D721Med (cell line): ENCODE measurements at regions not wholly inside any gene's neighbourhood (a gene's known extent, or its start where the extent isn't known, plus 50 kb on each side); places are given as distances from the start of the nearest gene placed in this dataset.
"Not testable (repeated sequence)": the region's sequence is repeated elsewhere in the genome, so short reads cannot be mapped to it uniquely, and the experiment has no call there.

ENCODE experiments used
- DNase-seq: peaks from one replicate; pipeline ENCODE4 v3.0.0; 2011; ENCODE audit warnings: low spot score; ENCODE audit not compliant: insufficient read length
- FAIRE-seq: peaks from 2 replicates; lab custom pipeline; 2011; peaks lifted over from hg19 to GRCh38; lab: Jason Lieb, UNC
- TF ChIP-seq, protein P1 (sequence below): IDR thresholded peaks from 2 replicates; pipeline ENCODE4 v1.5.1; 2012; ENCODE audit warnings: mild to moderate bottlenecking, control low read depth; ENCODE audit not compliant: insufficient read depth; ENCODE audit errors: missing control alignments

DNA sequence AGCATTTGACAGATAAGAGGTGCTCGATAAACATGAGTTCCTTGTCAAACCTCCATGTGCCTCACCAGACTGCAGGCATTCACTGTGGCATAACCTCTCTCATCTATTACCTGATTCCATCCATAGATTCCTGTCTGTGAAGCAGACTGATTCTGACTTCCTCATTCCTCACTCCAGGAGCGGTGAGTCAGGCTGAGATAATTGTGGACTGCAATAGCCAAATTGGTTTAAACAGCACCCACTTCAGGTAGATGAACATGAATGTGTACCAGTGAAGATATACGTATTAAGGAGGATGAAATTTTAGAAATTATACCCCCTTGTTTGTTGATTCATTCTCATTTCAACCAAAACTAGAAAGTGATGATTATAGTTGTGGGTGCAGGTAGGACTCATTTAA is 391.2 kb downstream of the HINT1 start:
- DNase-seq = no peak

DNA sequence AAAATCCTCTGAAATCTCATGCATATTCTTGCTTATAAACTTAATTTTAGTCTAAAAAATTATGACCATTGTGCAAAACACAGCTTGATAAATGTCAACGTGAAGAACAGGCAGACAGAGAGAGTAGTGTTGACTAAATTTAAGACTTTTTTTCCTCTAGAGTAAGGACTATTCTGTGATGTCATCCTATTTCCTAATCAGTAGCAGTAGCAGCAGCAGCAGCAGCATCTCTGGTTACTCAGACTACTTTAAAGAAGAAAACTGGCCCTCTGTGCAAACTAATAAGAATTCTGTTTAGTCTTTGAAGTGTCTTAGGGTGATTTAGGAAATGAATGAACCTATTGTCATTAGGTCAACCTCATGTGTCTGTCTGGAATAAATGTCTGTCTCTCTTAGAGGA is 403.0 kb downstream of the HINT1 start:
- DNase-seq (no peak), FAIRE-seq (no peak)
- TF ChIP-seq, protein P1, sequence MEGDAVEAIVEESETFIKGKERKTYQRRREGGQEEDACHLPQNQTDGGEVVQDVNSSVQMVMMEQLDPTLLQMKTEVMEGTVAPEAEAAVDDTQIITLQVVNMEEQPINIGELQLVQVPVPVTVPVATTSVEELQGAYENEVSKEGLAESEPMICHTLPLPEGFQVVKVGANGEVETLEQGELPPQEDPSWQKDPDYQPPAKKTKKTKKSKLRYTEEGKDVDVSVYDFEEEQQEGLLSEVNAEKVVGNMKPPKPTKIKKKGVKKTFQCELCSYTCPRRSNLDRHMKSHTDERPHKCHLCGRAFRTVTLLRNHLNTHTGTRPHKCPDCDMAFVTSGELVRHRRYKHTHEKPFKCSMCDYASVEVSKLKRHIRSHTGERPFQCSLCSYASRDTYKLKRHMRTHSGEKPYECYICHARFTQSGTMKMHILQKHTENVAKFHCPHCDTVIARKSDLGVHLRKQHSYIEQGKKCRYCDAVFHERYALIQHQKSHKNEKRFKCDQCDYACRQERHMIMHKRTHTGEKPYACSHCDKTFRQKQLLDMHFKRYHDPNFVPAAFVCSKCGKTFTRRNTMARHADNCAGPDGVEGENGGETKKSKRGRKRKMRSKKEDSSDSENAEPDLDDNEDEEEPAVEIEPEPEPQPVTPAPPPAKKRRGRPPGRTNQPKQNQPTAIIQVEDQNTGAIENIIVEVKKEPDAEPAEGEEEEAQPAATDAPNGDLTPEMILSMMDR = no peak

More for the DNA sequence above, 391.2 kb downstream of the HINT1 start:
- TF ChIP-seq, protein P1 = no peak
- no peak for FAIRE-seq

GRCh38 chr5:130759061-130759460 is 406.0 kb downstream of the HINT1 start:
- TF ChIP-seq, protein P1 = no peak
- FAIRE-seq (no peak), DNase-seq (no peak)

DNA sequence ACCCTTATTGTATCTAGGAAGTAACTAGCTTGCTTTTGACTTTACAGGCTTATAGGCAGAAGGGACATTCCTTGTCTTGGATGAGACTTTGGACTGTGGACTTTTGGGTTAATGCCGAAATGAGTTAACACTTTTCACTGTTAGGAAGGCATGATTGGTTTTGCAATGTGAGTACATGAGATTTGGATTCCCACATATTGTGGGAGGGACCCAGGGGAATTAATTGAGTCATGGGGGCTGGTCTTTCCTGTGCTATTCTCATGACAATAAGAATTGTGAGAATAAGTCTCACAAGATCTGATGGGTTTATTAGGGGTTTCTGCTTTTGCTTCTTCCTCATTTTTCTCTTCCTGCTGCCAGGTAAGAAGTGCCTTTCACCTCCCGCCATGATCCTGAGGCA is 417.5 kb downstream of the HINT1 start:
- FAIRE-seq (no peak), DNase-seq (no peak)
- TF ChIP-seq, protein P1 = no peak

GRCh38 chr5:130746641-130747040 is 418.4 kb downstream of the HINT1 start:
- DNase-seq, FAIRE-seq: not testable (repeated sequence)

DNA sequence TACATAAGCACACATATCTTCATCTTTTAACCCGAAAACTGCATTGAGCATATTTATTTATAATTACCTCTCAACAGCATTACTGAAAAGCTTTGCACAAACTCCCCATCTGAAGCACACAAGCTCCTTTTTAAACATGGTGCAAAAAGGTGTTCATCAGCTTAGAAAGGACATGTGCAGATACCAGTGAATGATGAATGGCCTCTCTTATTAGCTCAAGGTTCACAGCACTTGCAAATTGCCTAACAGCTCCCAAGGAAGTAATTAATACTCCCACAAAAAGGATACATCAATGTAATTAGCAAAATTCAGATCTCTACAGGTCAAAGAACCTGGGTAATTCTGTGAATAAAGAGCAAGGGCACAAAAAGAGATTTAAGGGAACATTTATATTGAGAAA is 422.0 kb downstream of the HINT1 start:
- DNase-seq (no peak), FAIRE-seq (no peak)
- TF ChIP-seq, protein P1 = no peak

GRCh38 chr5:130740047-130740569 is 424.9 kb downstream of the HINT1 start:
- TF ChIP-seq, protein P1 = no peak
- FAIRE-seq = no peak
- DNase-seq = no peak

DNA sequence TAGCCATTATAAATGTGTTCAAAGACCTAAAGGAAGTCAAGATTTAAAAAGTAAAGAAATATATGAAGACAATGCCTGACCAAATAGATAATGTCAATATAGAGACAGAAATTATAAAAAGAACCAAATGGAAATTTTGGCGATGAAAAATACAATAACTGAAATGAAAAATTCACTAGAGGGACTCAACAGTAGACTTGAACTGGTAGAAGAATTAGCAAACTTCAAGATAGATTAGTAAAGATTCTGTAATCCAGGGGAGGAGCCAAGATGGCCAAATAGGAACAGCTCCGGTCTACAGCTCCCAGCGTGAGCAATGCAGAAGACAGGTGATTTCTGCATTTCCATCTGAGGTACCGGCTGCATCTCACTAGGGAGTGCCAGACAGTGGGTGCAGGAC is 433.2 kb downstream of the HINT1 start:
- TF ChIP-seq, protein P1 = no peak
- FAIRE-seq (no peak), DNase-seq (no peak)
